ACHN (cell line): ENCODE measurements at regions not wholly inside any gene's neighbourhood (a gene's known extent, or its start where the extent isn't known, plus 50 kb on each side); places are given as distances from the start of the nearest gene placed in this dataset.

Source experiments
- DNase-seq: peaks from one replicate; pipeline ENCODE4 v3.0.0-alpha.2; 2015
- in situ Hi-C: cut with HindIII; loops from 2 replicates; pipeline ENCODE4 v1.10.0; 2017; ENCODE audit warnings: low sequenced_read_pairs, low pct_ligation_motif_present, low pct_unique_long_range_greater_than_20kb

DNA sequence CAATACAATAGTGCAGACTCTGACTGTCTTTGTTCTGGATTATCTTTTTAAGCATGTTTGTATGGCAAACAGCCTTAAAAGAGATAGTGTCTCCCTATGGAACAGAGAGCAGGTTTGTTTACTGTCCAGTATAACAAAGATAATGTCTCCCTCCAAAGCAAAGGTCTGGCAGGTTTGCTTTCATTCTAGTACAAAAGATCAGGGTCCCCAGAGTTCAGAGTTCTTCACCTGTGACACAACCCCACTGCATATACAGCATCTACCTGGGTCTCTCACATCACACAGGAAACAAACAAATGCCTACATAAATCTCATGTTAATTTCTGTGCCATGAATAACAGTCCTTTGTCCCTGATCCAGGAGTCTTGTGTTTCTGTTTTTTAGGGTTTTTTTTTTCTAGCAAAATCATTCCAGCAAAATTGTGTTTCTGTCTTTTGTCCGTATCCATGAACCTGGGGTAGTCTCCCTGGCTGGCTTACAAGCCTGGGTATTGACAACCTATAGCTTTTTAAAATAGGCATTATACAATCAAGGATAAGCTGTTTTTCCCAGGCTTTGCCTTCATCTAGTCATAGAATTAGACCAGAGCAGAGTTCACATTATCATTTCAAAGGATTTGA is 89.4 kb upstream of the PTBP2 start:
- in situ Hi-C loops: no loop called here
- DNase-seq: no peak

DNA sequence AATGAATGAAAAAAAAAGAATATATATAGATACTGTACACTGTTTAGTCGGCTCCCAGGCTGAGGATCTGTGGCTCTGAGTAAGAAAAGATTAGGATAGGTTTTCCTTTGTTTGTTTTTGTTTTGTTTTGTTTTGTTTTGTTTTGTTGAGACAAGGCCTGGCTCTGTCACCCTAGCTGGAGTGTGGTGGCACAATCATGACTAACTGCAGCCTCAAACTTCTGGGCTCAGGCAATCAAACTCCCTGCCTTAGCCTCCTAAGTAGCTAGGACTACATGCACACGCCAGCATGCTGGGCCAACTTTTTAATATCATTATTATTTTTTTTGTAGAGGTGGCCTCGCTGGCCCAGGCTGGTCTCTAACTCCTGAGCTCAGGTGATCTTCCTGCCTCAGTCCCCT is 87.9 kb upstream of the PTBP2 start:
- in situ Hi-C loops: no loop called here

DNA sequence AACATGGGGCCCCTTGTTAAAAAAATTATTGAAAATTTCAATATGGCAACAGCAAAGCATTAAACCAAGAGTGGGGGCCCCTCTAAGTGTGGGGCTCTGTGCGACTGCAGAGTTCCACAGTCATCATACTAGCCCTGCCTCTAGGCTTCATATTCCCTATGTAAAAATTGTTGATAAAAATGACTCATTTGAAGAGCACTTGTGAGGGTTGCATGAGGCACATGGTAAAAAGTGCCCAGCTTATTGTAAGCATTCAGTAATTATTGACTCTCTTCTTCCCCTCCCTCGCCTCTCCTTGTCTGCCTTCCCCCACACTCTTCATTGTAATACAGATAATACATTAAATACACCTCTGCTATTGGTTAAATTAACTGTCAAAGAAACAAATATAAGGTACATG is 86.7 kb upstream of the PTBP2 start:
- in situ Hi-C loops: no loop called here
- no peak for DNase-seq

More for the DNA sequence above, 87.9 kb upstream of the PTBP2 start:
- DNase-seq: no peak

DNA sequence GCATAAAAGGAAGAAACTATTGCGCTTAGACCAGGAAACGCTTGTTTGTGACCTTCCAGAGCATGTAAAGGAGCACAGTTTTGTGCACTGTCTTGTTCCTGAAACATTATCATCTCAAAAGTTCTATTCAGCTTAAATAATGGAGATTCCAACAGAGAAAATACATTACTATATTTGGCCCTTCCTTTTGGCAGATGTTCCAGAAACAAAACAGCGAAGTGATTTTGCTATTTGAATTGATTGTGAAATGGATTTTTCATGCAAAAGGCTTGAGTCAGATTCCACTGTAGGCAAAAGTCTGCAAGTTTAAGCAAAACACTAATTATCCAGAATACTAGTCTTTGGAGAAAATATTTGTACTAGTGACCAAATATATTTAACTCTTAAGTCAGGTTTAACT is 80.3 kb upstream of the PTBP2 start:
- DNase-seq: no peak
- in situ Hi-C loops: no loop called here

GRCh38 chr1:96643519-96643918 is 78.1 kb upstream of the PTBP2 start:
- no peak for DNase-seq
- in situ Hi-C loops: no loop called here

GRCh38 chr1:96649301-96649700 is 72.3 kb upstream of the PTBP2 start:
- DNase-seq: no peak
- in situ Hi-C loops: no loop called here

DNA sequence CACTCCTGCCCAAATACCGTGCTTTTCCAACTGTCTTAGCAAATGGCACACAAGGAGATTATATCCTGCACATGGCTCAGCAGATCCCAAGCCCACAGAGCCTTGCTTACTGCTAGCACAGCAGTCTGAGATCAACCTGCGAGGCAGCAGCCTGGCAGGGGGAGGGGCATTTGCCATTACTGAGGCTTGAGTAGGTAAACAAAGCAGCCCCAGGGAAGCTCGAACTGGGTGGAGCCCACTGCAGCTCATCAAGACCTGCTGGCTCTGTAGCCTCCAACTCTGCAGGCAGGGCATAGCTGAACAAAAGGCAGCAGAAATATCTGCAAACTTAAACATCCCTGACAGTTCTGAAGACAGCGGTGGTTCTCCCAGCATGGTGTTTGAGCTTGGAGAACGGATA is 70.1 kb upstream of the PTBP2 start:
- DNase-seq: no peak
- in situ Hi-C loops: no loop called here

DNA sequence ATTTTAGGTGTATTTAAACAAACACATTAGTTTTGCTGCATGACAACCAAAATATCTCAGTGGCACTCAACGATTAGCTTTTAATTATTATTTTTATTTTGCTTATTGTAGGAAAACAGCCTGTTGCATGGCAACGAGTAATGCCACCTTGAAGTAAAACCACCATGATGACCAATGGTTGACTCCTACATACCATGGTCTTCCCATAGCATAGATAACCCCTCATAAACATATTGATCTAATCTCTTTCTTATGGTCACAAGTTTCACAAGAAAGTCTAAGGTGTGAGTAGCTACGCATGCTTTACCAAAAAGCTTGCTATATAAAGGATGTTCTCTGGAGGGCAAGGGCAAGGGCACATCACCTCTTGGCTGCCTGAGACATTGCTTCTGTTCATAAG is 61.5 kb upstream of the PTBP2 start:
- in situ Hi-C loops: no loop called here
- DNase-seq: no peak

DNA sequence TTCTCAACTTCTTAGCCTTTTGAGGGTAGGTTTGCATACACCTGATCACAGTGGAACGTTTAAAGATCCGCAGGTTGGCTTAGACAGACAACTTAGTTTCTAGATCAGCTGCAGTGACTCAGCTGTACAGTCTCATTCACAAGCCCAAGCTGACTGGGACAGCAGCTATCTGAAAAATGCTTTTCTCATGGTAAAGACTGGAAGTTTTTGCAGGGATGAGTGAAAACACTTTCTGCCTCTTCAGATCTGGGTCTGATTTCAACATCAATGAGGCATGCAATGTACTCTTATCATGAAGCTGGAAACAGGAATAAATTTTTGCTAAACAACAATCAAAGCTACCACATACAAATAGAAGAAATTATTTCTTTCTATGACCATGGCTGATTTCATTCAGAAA is 61.1 kb upstream of the PTBP2 start:
- peak; percentile 1 for DNase-seq
- in situ Hi-C loops: no loop called here
